Osteoblast (primary cell): ENCODE measurements at regions not wholly inside any gene's neighbourhood (a gene's known extent, or its start where the extent isn't known, plus 50 kb on each side); places are given as distances from the start of the nearest gene placed in this dataset.
A peak's percentile ranks its signal among the peaks of the same experiment; 100 is the strongest.

ENCODE experiments used
- DNase-seq: peaks from one replicate; pipeline ENCODE4 v3.0.0; 2011; ENCODE audit warnings: low spot score, mixed read lengths; ENCODE audit not compliant: insufficient read length; ENCODE audit errors: missing footprints
- H2AFZ ChIP-seq: 2 replicates; pipeline ENCODE4 v1.6.0; 2011; ENCODE audit warnings: mild to moderate bottlenecking, low read length
- H3K27ac ChIP-seq: 2 replicates; pipeline ENCODE4 v1.5.1; 2011; ENCODE audit warnings: mild to moderate bottlenecking, low read depth, low read length, moderate library complexity
- H3K27me3 ChIP-seq: 2 replicates; pipeline ENCODE4 v1.6.0; 2012; ENCODE audit warnings: mild to moderate bottlenecking, control low read depth, inconsistent platforms, low read length, moderate library complexity; ENCODE audit not compliant: insufficient read depth
- H3K36me3 ChIP-seq: 2 replicates; pipeline ENCODE4 v1.5.1; 2011; ENCODE audit warnings: mild to moderate bottlenecking, low read length, control low read depth, moderate library complexity; ENCODE audit not compliant: insufficient read depth
- H3K4me1 ChIP-seq: 2 replicates; pipeline ENCODE4 v1.5.1; 2011; ENCODE audit warnings: mild to moderate bottlenecking, low read length, control low read depth, moderate library complexity; ENCODE audit not compliant: insufficient read depth
- H3K4me2 ChIP-seq: 2 replicates; pipeline ENCODE4 v1.6.0; 2011; ENCODE audit warnings: mild to moderate bottlenecking, low read length; ENCODE audit not compliant: insufficient read depth
- H3K4me3 ChIP-seq: fragments of 200-600 bp; sonication (generic); 3 replicates; pipeline ENCODE4 v1.5.1; 2012; ENCODE audit warnings: mild to moderate bottlenecking, low read length, inconsistent platforms; ENCODE audit not compliant: insufficient read depth
- H3K79me2 ChIP-seq: 2 replicates; pipeline ENCODE4 v1.6.0; 2012; ENCODE audit warnings: mild to moderate bottlenecking, low read length, control low read depth, inconsistent platforms; ENCODE audit not compliant: insufficient read depth
- H3K9me3 ChIP-seq: 2 replicates; pipeline ENCODE4 v1.5.1; 2011; ENCODE audit warnings: low read depth, low read length, control low read depth
- H4K20me1 ChIP-seq: 2 replicates; pipeline ENCODE4 v1.6.0; 2012; ENCODE audit warnings: mild to moderate bottlenecking, low read length, control low read depth; ENCODE audit not compliant: insufficient read depth
- CTCF ChIP-seq: IDR thresholded peaks from 2 replicates; pipeline ENCODE4 v1.5.1; 2011; ENCODE audit warnings: mild to moderate bottlenecking, low read depth, low read length, moderate library complexity; ENCODE audit errors: extremely low read depth

DNA sequence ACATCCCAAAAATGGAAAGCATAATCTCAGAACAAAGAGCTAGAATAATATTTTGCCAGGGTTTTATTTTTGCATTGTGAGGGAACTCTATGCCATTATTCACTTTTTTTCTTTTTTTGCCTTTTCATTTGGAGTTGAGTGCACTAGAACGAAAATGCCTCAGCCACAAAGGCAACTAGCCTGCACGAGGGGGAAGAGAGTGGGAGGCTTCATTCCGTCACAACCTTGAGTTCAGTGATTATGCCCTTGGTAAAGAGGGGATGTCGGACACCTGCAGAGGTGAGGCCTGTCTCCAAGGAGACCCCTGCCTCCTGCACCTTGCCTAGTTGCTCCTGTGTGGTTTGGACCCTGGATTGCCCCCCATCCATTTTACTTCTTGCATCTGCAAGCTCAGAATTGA lies 232.7 kb downstream of the TEX36 start:
- no peaks in the 10 kb centered on the region for H3K9me3 ChIP-seq
- no peaks in the 10 kb centered on the region for H3K4me1 ChIP-seq
- no peak for TF ChIP-seq CTCF
- H3K36me3 ChIP-seq = no peaks in the 10 kb centered on the region
- H3K79me2 ChIP-seq = no peaks in the 10 kb centered on the region
- H3K27ac ChIP-seq = no peak overlapping the region
- peaks cover 4% of the 10 kb centered on the region for H3K27me3 ChIP-seq
- H2AFZ ChIP-seq = no peak overlapping the region
- H3K4me3 ChIP-seq = no peak overlapping the region
- H4K20me1 ChIP-seq = no peaks in the 10 kb centered on the region
- no peak overlapping the region for H3K4me2 ChIP-seq
- DNase-seq = no peak

GRCh38 chr10:125449571-125449970 lies 233.4 kb downstream of the TEX36 start:
- no peak overlapping the region for H3K4me3 ChIP-seq
- peaks cover 4% of the 10 kb centered on the region for H3K27me3 ChIP-seq
- no peaks in the 10 kb centered on the region for H3K36me3 ChIP-seq
- H3K4me1 ChIP-seq = no peaks in the 10 kb centered on the region
- no peaks in the 10 kb centered on the region for H4K20me1 ChIP-seq
- H2AFZ ChIP-seq = no peak overlapping the region
- no peaks in the 10 kb centered on the region for H3K9me3 ChIP-seq
- TF ChIP-seq CTCF = no peak
- H3K4me2 ChIP-seq = no peak overlapping the region
- DNase-seq = no peak
- no peaks in the 10 kb centered on the region for H3K79me2 ChIP-seq
- H3K27ac ChIP-seq = no peak overlapping the region

GRCh38 chr10:125448596-125448995 lies 234.4 kb downstream of the TEX36 start:
- Histone ChIP-seq H3K9me3 (no peaks in the 10 kb centered on the region), H3K27me3 (no peaks in the 10 kb centered on the region), H3K4me1 (no peaks in the 10 kb centered on the region), H2AFZ (no peak overlapping the region), H3K27ac (no peak overlapping the region), H4K20me1 (no peaks in the 10 kb centered on the region), H3K36me3 (no peaks in the 10 kb centered on the region), H3K4me2 (no peak overlapping the region), H3K4me3 (no peak overlapping the region), H3K79me2 (no peaks in the 10 kb centered on the region)
- peak; percentile 55 for TF ChIP-seq CTCF
- DNase-seq = no peak

DNA sequence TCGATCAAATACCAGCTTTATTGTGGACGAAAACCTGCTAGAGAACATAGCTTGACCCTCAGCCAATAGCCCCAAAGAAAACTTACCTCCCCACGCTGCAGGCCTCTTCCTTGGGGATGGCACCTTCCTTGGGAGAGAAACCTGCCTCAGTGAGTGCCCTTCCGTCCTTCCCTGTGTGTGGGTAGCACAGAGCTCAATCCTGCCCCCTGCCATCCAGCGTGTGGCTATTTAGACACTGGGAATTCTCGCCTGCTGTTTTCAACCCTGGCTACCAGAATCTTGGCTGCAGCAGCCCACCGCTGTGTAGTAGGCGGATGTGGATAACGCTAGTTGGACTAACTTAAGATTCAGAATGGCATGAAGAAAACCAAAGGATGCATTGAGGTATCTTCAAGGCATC lies 238.2 kb downstream of the TEX36 start:
- Histone ChIP-seq H3K36me3 (no peaks in the 10 kb centered on the region), H3K9me3 (no peaks in the 10 kb centered on the region), H3K4me1 (no peaks in the 10 kb centered on the region), H3K79me2 (no peaks in the 10 kb centered on the region), H3K4me2 (no peak overlapping the region), H2AFZ (no peak overlapping the region), H4K20me1 (no peaks in the 10 kb centered on the region), H3K27me3 (no peaks in the 10 kb centered on the region), H3K27ac (no peak overlapping the region), H3K4me3 (no peak overlapping the region)
- no peak for TF ChIP-seq CTCF
- DNase-seq = no peak
